GM12878 (cell line): ENCODE measurements at regions not wholly inside any gene's neighbourhood (a gene's known extent, or its start where the extent isn't known, plus 50 kb on each side); places are given as distances from the start of the nearest gene placed in this dataset.

Experiments
- ATAC-seq: fragments of 200-7000 bp; cut with Tn5 transposase; 3 replicates; pipeline ENCODE4 v1.9.1; 2020; ENCODE audit warnings: mild to moderate bottlenecking, moderate library complexity
- BruUV-seq: library from RNA; stranded (reverse); fragments of 400-500 nt; replicated peaks from 2 replicates; lab custom pipeline; 2021; lab: Mats Ljungman, UMichigan
- CTCF ChIA-PET: fragments of 300-600 bp; sonication (Branson Sonifier 250); formaldehyde crosslinking; extraction: SDS; loops from one replicate; lab custom pipeline; 2021; ENCODE audit warnings: inconsistent platforms; lab: Yijun Ruan, JAX
- POLR2A ChIA-PET: fragments of 350-600 bp; formaldehyde crosslinking; extraction: SDS; loops from one replicate; lab custom pipeline; 2021; ENCODE audit warnings: inconsistent platforms; lab: Charles Lee
- RAD21 ChIA-PET: fragments of 300-600 bp; sonication (Branson Sonifier 250); formaldehyde crosslinking; loops from one replicate; lab custom pipeline; 2023; ENCODE audit warnings: antibody characterized with exemption; ENCODE audit not compliant: unreplicated experiment; lab: Charles Lee
- SMC1A ChIA-PET: fragments of 300-600 bp; sonication (Branson Sonifier 250); formaldehyde crosslinking; loops from one replicate; lab custom pipeline; 2023; ENCODE audit not compliant: unreplicated experiment, uncharacterized antibody; lab: Charles Lee
- DNase-seq: peaks from one replicate; pipeline ENCODE4 v3.0.0-alpha.2; 2011; ENCODE audit warnings: low read depth, low spot score
- FAIRE-seq: peaks from 3 replicates; lab custom pipeline; 2011; peaks lifted over from hg19 to GRCh38; lab: Jason Lieb, UNC
- H2AFZ ChIP-seq: 2 replicates; pipeline ENCODE4 v1.6.0; 2011; ENCODE audit warnings: low read depth, low read length, control low read depth; ENCODE audit not compliant: control insufficient read depth
- H3K27ac ChIP-seq: 2 replicates; pipeline ENCODE4 v1.5.1; 2011; ENCODE audit warnings: control low read depth; ENCODE audit not compliant: control insufficient read depth, insufficient read depth
- H3K27me3 ChIP-seq, 2 experiments: replicated peaks in 1 of 2; 2 replicates each; pipeline versions ENCODE4 v1.6.0 to v1.6.1; 2011; ENCODE audit warnings: low read length in 1 of 2; ENCODE audit not compliant: control insufficient read depth in 2 of 2, insufficient read depth in 2 of 2
- H3K36me3 ChIP-seq, 2 experiments: 2 replicates each; pipeline ENCODE4 v1.5.1; 2011; ENCODE audit warnings: low read length in 1 of 2; ENCODE audit not compliant: control insufficient read depth in 2 of 2, insufficient read depth in 2 of 2
- H3K4me1 ChIP-seq: 2 replicates; pipeline ENCODE4 v1.6.1; 2011; ENCODE audit warnings: mild to moderate bottlenecking, low read length, moderate library complexity, mixed read lengths; ENCODE audit not compliant: control insufficient read depth, insufficient read depth
- H3K4me2 ChIP-seq: 2 replicates; pipeline ENCODE4 v1.6.0; 2011; ENCODE audit warnings: control low read depth; ENCODE audit not compliant: control insufficient read depth, insufficient read depth
- H3K4me3 ChIP-seq: fragments of 200-600 bp; sonication (generic); 2 replicates; pipeline ENCODE4 v1.5.1; 2016
- H3K79me2 ChIP-seq: 2 replicates; pipeline ENCODE4 v1.6.0; 2011; ENCODE audit warnings: low read length; ENCODE audit not compliant: control insufficient read depth, insufficient read depth
- H3K9ac ChIP-seq: 2 replicates; pipeline ENCODE4 v1.8.0; 2011; ENCODE audit warnings: low read length, control low read depth, mixed read lengths; ENCODE audit not compliant: control insufficient read depth, insufficient read depth
- H3K9me3 ChIP-seq: replicated peaks from 3 replicates; pipeline ENCODE4 v1.5.1; 2011; ENCODE audit warnings: mild to moderate bottlenecking, low read length; ENCODE audit not compliant: control insufficient read depth, insufficient read depth
- H4K20me1 ChIP-seq: 2 replicates; pipeline ENCODE4 v1.6.0; 2011; ENCODE audit not compliant: control insufficient read depth, insufficient read depth
- CEBPZ ChIP-seq: fragments of 150-350 bp; IDR thresholded peaks from 2 replicates; pipeline ENCODE4 v1.6.1; 2016; ENCODE audit warnings: low read depth, low read length
- EGR1 ChIP-seq, 2 experiments: IDR thresholded peaks; 1 replicate in 1 of 2; 2 replicates in 1 of 2; pipeline ENCODE4 v1.6.1; 2011 to 2012; ENCODE audit warnings: low read depth in 2 of 2, low read length in 2 of 2, borderline replicate concordance in 1 of 2, mild to moderate bottlenecking in 1 of 2, moderate library complexity in 1 of 2
- IKZF2 ChIP-seq, 2 experiments: fragments of 450-650 bp; IDR thresholded peaks; 2 replicates each; pipeline ENCODE4 v1.6.1; 2017; ENCODE audit warnings: mild to moderate bottlenecking in 2 of 2, moderate library complexity in 2 of 2
- IRF4 ChIP-seq: IDR thresholded peaks from 2 replicates; pipeline ENCODE4 v1.6.1; 2011; ENCODE audit warnings: low read depth, low read length
- MXI1 ChIP-seq: fragments of 150-350 bp; IDR thresholded peaks from 2 replicates; pipeline ENCODE4 v1.6.1; 2011; ENCODE audit warnings: low read depth, mild to moderate bottlenecking, inconsistent platforms, low read length, improper control_type of control experiment
- MYB ChIP-seq: fragments of 150-350 bp; IDR thresholded peaks from 2 replicates; pipeline ENCODE4 v1.6.1; 2014; ENCODE audit warnings: mild to moderate bottlenecking, low read depth, low read length, borderline replicate concordance
- NRF1 ChIP-seq: conservative IDR thresholded peaks from 2 replicates; pipeline ENCODE4 v1.6.1; 2011; ENCODE audit warnings: mild to moderate bottlenecking, low read depth, low read length, improper control_type of control experiment
- RFX5 ChIP-seq: IDR thresholded peaks from 2 replicates; pipeline ENCODE4 v1.6.1; 2011; ENCODE audit warnings: low read depth, low read length, improper control_type of control experiment
- SIN3A ChIP-seq: IDR thresholded peaks from 2 replicates; pipeline ENCODE4 v1.6.1; 2012; ENCODE audit warnings: low read depth, low read length, improper control_type of control experiment
- ZNF274 ChIP-seq: IDR thresholded peaks from one replicate; pipeline ENCODE4 v1.8.0; 2011; ENCODE audit not compliant: insufficient read length, insufficient read depth
- ZNF592 ChIP-seq: fragments of 450-650 bp; IDR thresholded peaks from 2 replicates; pipeline ENCODE4 v1.6.1; 2017; ENCODE audit warnings: mild to moderate bottlenecking, moderate library complexity
- WGBS: methylation state at CpG from one replicate; pipeline ENCODE4 v1.1.6; 2016; ENCODE audit warnings: low lambda C conversion rate; ENCODE audit not compliant: insufficient replicate concordance, insufficient coverage; ENCODE audit errors: missing lambda C conversion rate; 5-methylcytosine and 5-hydroxymethylcytosine counted together
- in situ Hi-C: fragments of 300-500 bp; cut with MboI; formaldehyde crosslinking; loops from 9 replicates; pipeline ENCODE4 v1.14.3; 2018; ENCODE audit warnings: mixed read lengths
- intact Hi-C: fragments of 100-400 bp; cut with micrococcal nuclease; formaldehyde crosslinking; loops from one replicate; pipeline ENCODE4 v1.14.2; 2022; ENCODE audit not compliant: unreplicated experiment

- no peak overlapping the region for H3K4me2 ChIP-seq
- CTCF ChIA-PET, result no interaction called here
- RAD21 ChIA-PET, result no interaction called here
- 17% methylated on average over 7 of the region's 7 CpGs for WGBS
- H3K9me3 ChIP-seq, result no peaks in the 10 kb centered on the region
- H3K4me1 ChIP-seq, result no peaks in the 10 kb centered on the region
- no peak overlapping the region for H3K27ac ChIP-seq
- in situ Hi-C loops, result no loop called here
- TF ChIP-seq CEBPZ (no peak), NRF1 (no peak), EGR1 (IDR thresholded peaks at IDR 0.05; ENCODE audit: borderline replicate concordance in 1 of 2, low read depth in 2 of 2, low read length in 2 of 2) (no peak), MYB (no peak), SIN3A (no peak), RFX5 (no peak), IKZF2 (IDR thresholded peaks at IDR 0.05) (no peak), IRF4 (no peak), MXI1 (no peak), ZNF274 (no peak), ZNF592 (no peak)
- TF ChIP-seq, all 136 proteins: peak for 0
- no peaks in the 10 kb centered on the region for H3K27me3 ChIP-seq
- ChIA-PET POLR2A (no interaction called here), SMC1A (no interaction called here)
- H2AFZ ChIP-seq, result no peak overlapping the region
- ATAC-seq (no peak), FAIRE-seq (no peak), DNase-seq (no peak)
- H4K20me1 ChIP-seq, result no peaks in the 10 kb centered on the region
- no TSS peak for BruUV-seq
- no peaks in the 10 kb centered on the region for H3K79me2 ChIP-seq
- intact Hi-C loops, result no loop called here
- H3K36me3 ChIP-seq, result no peaks in the 10 kb centered on the region
- H3K4me3 ChIP-seq, result no peak overlapping the region
- no peak overlapping the region for H3K9ac ChIP-seq
Measured at GRCh38 chr9:115462623-115463022, 344.7 kb upstream of the TNC start.
